ENCODE measurements at regions not wholly inside any gene's neighbourhood (a gene's known extent, or its start where the extent isn't known, plus 50 kb on each side); places are given as distances from the start of the nearest gene placed in this dataset.
"Not testable (repeated sequence)": the region's sequence is repeated elsewhere in the genome, so short reads cannot be mapped to it uniquely, and the experiment has no call there.

- DNase-seq (ENCODE audit: low spot score): no peak
Measured at GRCh38 chr4:184942444-184943425, 75.6 kb upstream of the HELT start.

GRCh38 chr4:184949020-184949419, 69.3 kb upstream of the HELT start:
- DNase-seq (ENCODE audit: low spot score): no peak

- no peak for DNase-seq (ENCODE audit: low spot score)
Measured at GRCh38 chr4:184950117-184950830, 68.0 kb upstream of the HELT start.

GRCh38 chr4:184950926-184951325, 67.4 kb upstream of the HELT start:
- DNase-seq (ENCODE audit: low spot score): no peak

GRCh38 chr4:184951668-184952160, 66.6 kb upstream of the HELT start:
- no peak for DNase-seq (ENCODE audit: low spot score)

- DNase-seq (ENCODE audit: low spot score): no peak
Measured at GRCh38 chr4:184952522-184952921, 65.8 kb upstream of the HELT start.

- no peak for DNase-seq (ENCODE audit: low spot score)
Measured at GRCh38 chr4:184953421-184953945, 64.8 kb upstream of the HELT start.

- DNase-seq (ENCODE audit: low spot score): no peak
Measured at GRCh38 chr4:184953971-184954370, 64.3 kb upstream of the HELT start.

- no peak for DNase-seq (ENCODE audit: low spot score)
Measured at GRCh38 chr4:184954482-184954881, 63.8 kb upstream of the HELT start.

- no peak for DNase-seq (ENCODE audit: low spot score)
Measured at GRCh38 chr4:184955116-184955515, 63.2 kb upstream of the HELT start.

GRCh38 chr4:184955636-184956035, 62.7 kb upstream of the HELT start:
- no peak for DNase-seq (ENCODE audit: low spot score)

- no peak for DNase-seq (ENCODE audit: low spot score)
Measured at GRCh38 chr4:184957446-184958115, 60.7 kb upstream of the HELT start.

- DNase-seq (ENCODE audit: low spot score): no peak
Measured at GRCh38 chr4:184958127-184958922, 60.0 kb upstream of the HELT start.

- DNase-seq (ENCODE audit: low spot score): no peak
Measured at GRCh38 chr4:184958923-184959210, 59.4 kb upstream of the HELT start.

GRCh38 chr4:184959309-184959708, 59.0 kb upstream of the HELT start:
- no peak for DNase-seq (ENCODE audit: low spot score)

- no peak for DNase-seq (ENCODE audit: low spot score)
Measured at GRCh38 chr4:184959786-184960185, 58.5 kb upstream of the HELT start.

- no peak for DNase-seq (ENCODE audit: low spot score)
Measured at GRCh38 chr4:184960505-184960971, 57.8 kb upstream of the HELT start.

- DNase-seq (ENCODE audit: low spot score): no peak
Measured at GRCh38 chr4:184961660-184962059, 56.6 kb upstream of the HELT start.

- no peak for DNase-seq (ENCODE audit: low spot score)
Measured at GRCh38 chr4:184962125-184962638, 56.1 kb upstream of the HELT start.

- DNase-seq (ENCODE audit: low spot score): not testable (repeated sequence)
Measured at GRCh38 chr4:184965230-184966050, 52.9 kb upstream of the HELT start.

Data from SK-N-DZ (cell line).